GM18858 (cell line): ENCODE measurements at regions not wholly inside any gene's neighbourhood (a gene's known extent, or its start where the extent isn't known, plus 50 kb on each side); places are given as distances from the start of the nearest gene placed in this dataset.
"Not testable (repeated sequence)": the region's sequence is repeated elsewhere in the genome, so short reads cannot be mapped to it uniquely, and the experiment has no call there.

ENCODE experiments used
- ATAC-seq: cut with Tn5 transposase; IDR thresholded peaks from one replicate; pipeline ENCODE4 v1.9.1; 2021; ENCODE audit not compliant: unreplicated experiment

DNA sequence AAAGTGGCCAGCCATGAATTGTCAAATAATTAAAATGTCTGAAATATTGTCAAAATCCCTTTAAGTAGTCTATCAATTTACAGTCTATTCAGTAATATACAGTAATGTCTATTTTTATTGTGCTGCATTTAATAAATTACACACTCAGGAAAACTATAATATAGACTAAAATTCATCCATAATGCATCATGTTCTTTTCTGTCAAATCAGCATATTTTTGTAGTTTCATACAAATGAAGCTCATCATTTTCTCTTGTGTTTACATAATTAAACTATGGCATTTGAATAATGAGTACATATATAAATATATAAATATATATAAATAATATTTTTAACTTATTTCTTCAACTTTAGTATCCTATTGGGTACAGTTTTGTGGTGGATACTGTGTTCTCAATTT lies 868.7 kb upstream of the CHORDC1 start:
- ATAC-seq, result no peak

DNA sequence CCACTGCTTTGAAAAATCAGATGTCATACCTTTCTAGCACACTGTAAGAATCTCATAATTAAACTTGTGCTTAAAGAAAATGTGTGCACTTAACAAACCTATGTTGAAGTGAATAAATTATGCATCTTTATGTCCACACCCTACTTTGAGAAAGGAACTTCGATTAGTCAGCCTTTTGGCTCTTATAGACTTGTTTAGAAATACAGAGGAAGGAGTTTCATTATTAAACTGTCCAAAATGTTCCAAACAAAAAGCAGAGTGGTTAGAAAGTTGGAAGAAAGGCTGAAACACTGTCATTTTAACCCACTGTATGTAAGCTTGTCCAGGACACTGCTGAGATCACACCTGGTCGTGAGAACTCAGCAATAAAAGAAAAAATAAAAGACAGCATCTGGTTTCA lies 863.2 kb upstream of the CHORDC1 start:
- ATAC-seq, result no peak

DNA sequence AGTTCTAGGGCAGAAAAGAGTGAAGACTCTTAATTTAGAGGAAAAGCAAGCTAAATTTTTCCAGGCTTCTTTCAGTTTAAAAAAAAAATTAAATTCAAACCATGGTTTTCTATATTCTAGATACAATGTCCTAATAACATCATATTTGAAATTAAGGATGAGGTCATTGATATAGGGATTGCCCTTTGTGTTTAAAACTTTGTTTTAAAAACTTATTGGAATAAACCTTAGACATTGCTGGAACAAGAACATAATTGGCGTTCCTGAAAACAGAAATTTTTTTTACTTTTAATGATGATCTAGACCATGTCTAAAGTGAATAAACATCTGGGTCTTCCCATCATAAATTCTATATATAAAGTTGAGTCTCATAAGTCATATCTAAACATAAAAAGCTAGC lies 859.4 kb upstream of the CHORDC1 start:
- no peak for ATAC-seq

DNA sequence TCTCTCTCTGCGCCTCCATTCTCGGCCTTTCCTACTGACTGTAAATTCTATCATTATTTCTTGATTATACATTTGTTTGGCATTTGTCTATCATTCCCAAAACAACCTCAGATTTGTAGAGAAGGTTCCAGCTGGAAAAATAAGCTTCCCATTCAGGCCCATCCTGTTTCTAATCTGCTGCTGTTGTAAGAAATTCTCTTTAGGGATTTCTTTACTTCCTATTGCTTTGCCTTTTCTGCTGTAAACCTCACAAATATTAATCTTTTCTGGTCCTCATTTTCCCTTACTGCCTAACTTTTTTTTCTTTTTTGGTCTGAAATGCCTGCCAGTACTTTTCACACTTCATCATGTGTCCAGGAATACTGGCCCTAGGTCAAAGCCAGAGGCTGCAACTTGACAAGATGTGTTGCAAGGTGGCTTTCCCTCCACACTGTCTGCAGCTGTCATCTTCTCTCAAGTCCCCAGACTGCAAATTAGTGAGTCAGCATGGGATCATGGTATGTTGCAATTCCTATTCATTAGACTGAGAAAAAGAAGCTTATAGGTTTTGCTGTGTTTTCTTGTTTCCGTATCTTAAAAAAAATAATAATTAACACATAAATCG lies 858.7 kb upstream of the CHORDC1 start:
- no peak for ATAC-seq

DNA sequence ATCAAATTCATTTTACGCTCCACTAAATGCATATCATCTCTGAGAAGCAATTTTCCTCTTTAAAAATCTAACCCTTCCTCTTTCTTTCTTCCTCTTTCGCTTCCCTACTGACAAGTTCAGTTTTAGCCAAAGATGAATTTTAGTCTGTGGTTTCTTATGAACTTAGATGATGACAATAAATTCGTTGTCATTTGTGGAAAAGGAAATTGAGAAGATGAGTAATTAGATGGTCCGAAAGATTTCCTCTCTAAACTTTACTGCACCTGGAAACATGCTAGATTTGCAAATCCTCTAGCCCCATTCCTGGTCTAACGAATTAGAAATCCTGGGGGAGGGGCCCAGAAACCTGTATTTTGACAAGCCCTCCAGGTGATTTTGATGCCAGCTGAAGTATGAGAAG lies 855.4 kb upstream of the CHORDC1 start:
- ATAC-seq, result no peak

DNA sequence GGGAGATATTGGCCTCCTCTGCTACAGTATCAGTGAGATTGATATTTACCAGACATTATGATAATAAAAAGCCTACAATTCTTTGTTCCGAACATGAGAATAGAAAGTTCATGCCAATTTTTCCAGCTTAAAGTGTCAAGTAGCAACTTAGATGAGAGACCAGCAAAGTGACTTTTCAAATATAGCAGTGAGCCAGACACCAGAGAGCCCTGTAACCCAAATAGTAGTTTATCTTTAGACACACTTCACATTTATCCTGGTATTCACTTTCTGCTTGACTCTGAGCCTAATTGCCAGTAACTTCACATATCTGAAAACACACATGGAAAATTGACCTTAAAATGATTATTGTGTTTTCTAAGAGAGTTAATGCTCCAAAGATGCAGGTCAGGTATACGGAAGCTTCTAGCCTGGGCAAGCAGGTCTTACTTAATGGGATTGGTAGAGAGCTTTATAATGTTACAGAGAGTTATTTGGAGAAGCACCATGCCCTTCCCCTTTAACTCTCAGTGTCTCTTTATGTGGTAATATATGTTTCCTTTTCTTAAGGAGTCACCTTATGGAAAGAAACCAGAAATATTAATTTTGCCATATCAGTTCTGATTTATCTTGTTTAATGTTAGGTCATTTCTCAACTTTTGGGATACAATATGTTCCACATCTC lies 852.3 kb upstream of the CHORDC1 start:
- ATAC-seq, result no peak

DNA sequence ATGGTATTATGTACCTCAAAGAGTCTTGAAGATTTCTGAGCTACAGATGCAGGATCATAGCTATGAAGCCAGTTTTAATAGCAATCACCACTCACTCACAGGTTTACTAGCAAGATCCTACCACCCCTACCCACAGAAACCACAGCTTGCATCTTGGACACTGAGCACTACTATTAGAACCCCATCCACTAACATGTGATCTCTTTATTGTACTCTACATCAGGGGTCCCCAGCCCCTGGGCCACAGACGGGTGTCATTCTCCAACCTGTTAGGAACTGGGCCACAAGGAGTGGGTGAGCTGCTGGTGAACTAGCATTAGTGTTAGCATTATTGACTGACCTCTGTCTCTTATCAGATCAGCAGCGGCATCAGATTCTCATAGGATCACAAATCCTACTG lies 844.8 kb upstream of the CHORDC1 start:
- no peak for ATAC-seq

DNA sequence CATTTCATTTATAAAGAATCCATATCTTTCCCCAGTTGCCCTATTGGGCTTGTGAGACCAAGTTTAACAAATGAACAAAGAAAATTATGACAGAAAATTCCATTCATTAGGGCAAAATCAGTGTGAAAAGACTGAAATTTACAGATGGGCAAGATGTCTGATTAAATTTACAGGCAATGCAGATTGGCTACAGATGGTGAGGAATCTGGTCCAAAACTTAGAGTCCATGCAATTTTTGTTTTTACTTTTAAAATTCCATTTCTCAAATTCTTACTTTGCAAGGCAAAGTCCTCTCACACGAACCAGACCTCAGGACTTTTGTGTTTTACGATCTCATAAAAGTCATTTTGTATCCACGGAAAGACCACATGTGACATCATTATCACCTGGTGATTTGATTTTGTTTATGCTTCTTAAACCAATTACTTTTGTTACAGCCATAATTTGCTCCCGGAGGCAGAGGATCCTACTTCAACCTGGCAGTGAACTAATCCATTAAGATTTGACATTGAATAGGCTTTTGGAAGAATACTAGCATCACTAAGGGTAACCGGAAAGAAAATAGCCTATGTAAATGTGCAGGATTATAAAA lies 843.7 kb upstream of the CHORDC1 start:
- no peak for ATAC-seq

DNA sequence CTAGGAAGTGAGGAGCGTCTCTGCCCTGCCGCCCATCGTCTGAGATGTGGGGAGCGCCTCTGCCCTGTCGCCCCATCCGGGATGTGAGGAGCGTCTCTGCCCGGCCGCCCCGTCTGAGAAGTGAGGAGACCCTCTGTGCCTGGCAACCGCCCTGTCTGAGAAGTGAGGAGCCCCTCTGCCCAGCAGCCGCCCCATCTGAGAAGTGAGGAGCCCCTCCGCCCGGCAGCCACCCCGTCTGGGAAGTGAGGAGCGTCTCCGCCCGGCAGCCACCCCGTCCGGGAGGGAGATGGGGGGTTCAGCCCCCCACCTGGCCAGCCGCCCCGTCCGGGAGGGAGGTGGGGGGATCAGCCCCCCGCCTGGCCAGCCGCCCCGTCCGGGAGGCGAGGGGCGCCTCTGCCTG lies 840.5 kb upstream of the CHORDC1 start:
- ATAC-seq, result not testable (repeated sequence)

DNA sequence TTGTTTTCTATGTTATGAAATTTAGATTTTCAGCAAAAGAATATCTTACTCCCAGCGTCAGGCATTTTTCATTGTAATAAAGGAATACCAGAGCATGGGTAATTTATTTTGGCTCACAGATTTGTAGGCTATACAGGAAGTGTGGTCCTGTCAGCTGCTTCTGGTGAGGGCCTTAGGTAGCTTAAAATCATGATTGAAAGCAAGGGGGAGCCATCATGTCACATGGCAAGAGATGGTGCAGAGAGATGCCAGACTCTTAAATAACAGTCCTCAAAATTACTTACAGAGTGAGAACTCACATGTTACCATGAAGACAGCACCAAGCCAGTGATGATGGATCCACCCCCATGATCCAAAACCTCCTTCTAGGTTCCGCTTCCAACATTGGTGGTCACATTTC lies 825.0 kb upstream of the CHORDC1 start:
- ATAC-seq, result no peak

DNA sequence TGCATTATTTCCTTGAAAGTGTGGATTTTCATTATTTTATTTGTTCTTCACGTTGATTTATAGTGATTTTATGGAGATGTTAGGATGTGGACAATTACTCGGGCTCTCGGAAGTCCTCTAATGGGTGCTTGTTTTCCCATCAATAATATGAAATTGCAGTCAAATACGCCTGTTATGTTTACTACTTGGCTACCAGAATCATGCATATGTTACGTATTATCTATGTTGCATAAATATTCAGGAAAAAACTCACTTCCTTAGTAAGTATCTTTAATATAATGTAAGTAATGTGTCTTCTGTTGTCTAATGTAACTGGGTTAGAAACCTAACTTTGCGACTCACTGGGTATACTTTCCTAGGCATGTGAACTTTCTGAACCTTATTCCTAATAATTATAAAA lies 823.4 kb upstream of the CHORDC1 start:
- no peak for ATAC-seq

DNA sequence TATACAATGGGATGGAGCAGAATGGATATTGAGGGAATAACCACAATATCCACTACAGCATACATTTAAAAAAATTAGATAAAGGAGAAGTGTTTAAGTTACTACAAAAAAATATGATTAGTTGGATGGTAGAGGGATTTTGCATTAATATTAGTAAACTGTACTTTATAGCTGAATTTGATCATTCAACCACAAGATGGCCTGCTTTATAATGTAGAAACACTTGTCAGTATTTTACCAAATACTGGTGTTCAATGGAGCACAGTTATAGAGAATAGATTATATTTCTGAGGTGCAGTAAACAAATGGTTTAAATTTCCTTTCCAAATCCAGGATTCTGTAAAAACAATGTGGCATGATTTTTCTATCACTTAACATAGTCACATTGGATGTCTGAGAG lies 818.8 kb upstream of the CHORDC1 start:
- ATAC-seq, result no peak

DNA sequence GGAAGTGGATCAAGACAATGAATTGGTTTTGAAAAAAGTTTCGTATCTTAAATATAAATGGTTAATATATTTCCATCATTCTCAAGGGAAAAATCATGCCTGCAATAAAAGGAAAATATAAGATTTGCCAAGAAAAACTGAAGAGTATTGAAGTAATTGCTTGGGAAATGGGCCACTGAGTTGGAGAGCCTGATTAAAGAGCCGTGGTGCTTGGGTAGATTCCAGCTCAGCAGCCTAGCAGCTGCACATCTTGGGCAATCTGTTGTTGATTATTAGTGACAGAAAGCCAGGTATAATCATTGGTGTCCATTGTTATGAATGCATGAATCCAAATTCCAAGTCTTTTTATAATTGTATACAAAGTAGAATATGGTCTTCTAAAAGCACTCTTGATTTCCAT lies 800.9 kb upstream of the CHORDC1 start:
- ATAC-seq, result no peak

DNA sequence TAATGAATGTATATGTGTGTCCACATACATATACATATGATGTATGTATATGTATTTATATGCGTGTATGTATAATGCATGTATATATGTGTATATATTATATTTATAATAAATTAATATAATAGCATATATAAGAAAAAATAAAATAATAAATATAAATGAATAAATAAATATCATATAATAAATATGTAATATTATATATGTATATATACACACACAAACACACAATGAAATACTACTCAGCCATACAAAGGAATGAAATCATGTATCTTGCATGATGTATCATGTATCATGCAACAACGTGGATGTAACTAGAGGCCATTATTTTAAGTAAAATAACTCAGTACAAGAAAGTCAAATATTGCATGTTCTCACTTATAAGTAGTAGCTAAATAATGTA lies 788.7 kb upstream of the CHORDC1 start:
- no peak for ATAC-seq

DNA sequence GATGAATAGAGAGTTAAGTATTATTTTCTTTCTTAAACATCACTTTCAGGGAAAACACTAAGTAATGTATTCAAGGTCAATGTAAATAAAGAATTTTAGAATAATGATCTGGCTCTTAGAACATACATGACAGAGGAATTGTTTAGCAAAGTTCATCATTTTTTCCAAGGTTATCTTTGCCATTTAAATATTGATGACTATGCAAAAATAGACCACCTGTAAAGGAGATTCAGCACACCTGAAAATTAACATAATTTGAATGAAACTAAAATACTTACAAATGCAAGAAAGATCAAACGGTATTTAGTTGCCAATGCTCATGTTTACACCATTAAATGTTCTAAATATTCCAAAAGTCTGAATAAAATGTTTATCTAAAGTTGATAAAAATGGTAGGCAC lies 782.6 kb upstream of the CHORDC1 start:
- no peak for ATAC-seq

DNA sequence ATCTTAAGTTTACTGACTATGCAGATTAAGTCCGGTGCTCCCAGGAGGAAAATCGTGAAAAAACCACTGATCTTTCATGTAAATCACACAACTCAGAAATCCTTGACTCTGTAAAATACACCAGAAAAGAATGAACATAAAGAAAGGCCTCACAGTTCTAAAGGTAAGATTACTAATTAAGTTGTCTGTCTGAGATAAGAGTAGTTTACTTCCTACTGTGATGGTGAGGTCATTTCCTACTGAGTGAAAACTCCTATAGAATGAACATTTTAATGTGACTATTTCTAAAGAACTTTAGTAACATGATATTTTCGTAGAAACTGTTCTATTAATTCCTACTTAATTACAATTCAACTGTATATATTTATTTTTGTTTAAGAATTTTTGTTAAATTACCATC lies 774.4 kb upstream of the CHORDC1 start:
- ATAC-seq, result no peak

DNA sequence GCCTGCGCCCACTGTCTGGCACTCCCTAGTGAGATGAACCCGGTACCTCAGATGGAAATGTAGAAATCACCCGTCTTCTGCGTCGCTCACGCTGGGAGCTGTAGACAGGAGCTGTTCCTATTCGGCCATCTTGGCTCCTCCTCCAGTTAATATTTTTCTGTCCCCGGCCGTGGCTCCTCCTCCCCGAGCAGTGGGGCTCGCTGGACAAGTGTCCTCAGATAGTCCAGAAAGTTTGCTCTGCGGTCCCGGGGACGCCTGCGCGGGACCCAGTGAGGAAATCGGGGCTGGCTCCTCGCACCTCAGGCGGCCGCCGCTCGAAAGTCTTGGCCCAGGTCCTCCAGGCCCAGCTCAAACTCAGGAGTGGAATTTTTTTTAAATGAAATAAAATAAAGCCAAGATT lies 749.3 kb upstream of the CHORDC1 start:
- not testable (repeated sequence) for ATAC-seq

DNA sequence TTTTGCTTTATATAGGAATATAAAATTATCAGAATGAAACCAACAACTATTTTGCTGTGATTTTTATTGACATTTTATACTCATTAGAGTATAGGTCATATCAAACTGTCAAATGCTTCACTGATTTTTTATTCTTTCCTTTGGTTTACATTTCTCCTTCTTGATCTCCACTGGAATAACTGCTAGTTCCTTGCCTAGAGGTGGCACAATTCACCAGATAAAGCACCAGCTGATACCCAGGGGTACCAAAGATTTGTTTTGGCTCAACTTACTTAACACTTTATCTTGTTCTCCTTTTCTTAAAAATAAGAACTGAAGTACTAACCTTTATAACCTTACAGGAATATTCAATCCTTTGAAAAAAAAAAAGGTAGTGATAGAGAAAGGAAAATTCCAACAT lies 725.1 kb upstream of the CHORDC1 start:
- ATAC-seq, result no peak

DNA sequence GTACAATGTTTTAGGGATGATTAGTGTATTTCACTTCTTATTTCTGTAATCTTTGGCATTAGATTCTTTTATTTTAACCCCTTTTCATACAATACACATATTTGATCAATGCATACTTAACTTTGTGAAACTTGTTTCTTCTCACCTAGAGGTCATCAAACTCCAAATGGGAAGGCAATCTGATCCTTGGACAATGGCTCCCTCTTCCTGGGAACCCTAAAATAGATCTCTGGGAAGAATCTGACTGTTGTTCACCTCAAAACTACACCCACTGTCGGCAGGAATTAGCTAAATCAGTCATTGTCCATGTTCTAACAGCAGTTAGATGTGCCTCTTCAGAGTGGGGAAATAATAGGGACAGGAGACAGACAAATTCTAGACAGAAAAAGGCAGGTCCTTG lies 707.4 kb upstream of the CHORDC1 start:
- no peak for ATAC-seq

DNA sequence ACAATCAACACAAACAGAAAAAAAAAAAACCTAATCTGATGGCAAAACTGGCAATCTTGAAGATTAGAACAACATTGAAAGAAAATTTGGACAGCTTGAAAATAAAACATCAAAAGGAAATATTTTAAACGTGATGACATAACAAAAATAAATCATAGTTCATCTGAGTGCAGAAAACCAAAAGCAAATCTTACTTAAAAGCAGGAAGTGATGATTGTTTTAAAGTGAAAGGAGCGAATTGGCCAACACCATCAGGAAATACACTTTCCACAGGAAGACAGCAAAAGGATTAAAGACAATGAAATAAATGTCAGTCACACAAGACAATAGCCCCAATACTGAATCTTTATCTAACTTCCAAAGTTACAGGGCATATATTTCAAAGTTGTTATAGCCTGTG lies 696.5 kb upstream of the CHORDC1 start:
- ATAC-seq, result no peak

DNA sequence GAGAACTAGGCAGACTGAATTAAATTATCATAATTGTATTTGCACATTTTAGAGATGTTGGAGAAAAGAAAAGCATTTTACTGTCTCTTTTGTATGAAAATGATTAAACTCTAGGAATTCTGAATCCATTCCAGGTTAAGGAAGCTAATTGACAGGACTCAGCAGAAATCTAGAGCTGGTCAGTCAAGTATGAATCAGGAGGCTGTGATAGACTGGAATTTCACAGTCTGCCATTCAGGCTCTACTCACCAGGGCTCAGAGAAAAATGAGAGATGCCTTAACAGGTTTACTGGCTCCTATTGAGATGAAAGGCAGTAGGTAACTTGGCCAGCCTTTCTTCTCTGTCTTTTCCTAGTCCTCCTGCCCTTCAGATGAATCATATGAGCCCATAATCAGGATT lies 693.9 kb upstream of the CHORDC1 start:
- no peak for ATAC-seq

DNA sequence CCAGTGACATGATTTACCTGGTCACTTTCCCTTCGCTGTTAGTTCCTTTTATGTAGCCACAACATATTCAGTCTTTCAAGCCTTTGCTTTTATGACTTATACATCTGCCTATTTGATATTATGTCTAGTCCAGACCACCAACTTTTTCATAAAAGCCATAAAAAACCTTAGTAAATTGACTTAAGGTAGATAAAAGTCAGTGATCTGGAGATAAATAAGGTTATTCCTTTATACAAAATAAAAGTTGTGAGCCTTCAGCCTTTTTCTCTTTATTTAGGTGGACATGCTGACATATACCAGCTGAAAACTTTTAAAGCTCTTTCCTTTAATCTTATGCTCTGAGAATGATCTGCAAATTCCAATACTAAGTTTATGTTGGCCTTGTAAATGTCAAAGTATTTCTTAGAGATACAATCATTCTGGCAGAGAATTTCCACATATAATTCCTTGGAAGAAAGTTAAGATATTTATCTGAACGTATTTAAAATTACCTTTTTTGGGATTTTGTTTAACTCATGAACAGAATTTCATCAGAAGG lies 690.4 kb upstream of the CHORDC1 start:
- no peak for ATAC-seq

DNA sequence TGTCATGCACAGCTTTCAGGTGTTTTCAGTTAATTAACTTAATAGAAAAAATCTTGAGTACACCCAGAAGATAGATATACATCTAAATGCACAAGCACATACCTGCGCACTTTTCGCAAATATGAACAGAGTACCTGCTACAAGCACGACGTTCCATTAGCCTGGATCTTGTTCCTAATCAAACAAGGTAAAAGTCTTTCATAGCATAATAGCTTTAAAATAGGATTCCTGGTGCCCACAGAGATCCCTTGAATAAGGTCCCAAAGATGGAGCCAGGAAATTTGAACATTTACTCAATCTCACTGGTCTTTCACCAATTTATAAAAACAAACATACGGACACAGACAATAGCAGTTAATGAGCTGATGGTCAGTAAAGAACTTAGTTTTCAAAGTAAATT lies 689.8 kb upstream of the CHORDC1 start:
- ATAC-seq, result no peak
